HG03432 (cell line): ENCODE measurements at regions not wholly inside any gene's neighbourhood (a gene's known extent, or its start where the extent isn't known, plus 50 kb on each side); places are given as distances from the start of the nearest gene placed in this dataset.
"Not testable (repeated sequence)": the region's sequence is repeated elsewhere in the genome, so short reads cannot be mapped to it uniquely, and the experiment has no call there.

Experiments
- ATAC-seq: cut with Tn5 transposase; IDR thresholded peaks from one replicate; pipeline ENCODE4 v1.9.1; 2021; ENCODE audit warnings: mild to moderate bottlenecking, moderate library complexity; ENCODE audit not compliant: unreplicated experiment

DNA sequence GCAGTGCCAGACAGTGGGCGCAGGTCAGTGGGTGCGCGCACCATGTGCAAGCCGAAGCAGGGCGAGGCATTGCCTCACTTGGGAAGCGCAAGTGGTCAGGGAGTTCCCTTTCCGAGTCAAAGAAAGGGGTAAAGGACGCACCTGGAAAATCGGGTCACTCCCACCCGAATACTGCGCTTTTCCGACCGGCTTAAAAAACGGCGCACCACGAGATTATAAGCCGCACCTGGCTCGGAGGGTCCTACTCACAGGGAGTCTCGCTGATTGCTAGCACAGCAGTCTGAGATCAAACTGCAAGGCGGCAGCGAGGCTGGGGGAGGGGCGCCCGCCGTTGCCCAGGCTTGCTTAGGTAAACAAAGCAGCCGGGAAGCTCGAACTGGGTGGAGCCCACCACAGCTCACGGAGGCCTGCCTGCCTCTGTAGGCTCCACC is 77.9 kb downstream of the NR4A2 start:
- not testable (repeated sequence) for ATAC-seq

DNA sequence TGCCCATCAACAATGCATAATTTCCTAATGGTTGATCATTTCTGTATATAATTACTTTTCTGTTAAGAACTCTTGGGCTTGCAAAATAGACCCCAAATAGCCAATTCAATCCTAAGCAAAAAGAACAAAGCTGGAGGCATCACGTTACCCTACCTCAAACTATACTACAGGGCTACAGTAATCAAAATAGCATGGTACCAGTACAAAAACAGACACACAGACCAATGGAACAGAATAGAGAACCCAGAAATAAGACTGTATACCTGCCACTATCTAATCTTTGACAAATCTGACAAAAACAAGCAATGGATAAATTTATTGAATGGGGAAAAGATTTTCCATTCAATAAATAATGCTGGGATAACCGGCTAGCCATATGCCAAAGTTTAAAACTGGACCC is 78.8 kb downstream of the NR4A2 start:
- ATAC-seq = no peak

DNA sequence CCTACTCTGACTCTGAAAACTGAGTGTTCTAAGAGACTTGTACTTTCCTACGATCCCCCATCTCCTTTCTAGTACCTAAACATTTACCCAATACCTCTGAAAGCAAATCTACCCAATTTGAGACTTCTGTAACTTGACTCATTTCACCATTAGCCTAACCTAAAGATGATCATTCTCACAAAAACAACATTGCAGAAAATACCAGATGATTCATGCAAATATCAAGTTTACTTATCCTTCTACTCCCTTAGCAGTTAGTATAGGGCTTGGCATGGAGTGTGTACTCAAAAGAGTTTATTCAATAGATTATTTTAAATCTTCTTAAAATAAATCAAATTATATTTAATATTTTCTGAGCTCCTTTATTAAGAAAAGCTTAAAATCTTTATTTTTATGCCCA is 89.6 kb downstream of the NR4A2 start:
- no peak for ATAC-seq

DNA sequence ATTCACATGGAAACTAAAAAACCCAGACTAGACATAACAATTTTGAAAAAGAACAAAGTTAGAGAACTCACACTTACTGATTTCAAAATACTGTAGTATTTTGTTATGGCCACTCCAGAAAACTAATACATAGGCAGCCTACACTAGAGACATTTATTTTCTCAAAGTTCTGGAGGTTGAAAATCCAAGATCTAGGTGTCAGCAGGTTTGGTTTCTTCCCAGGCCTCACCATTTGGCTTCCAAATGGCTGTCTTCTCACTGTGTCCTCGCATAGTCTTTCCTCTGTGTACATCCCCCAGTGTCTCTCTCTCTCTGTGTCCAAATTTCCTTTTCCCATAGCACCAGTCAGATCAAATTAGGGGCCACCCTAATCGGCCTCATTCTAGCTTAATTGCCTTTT is 95.0 kb downstream of the NR4A2 start:
- ATAC-seq = no peak

DNA sequence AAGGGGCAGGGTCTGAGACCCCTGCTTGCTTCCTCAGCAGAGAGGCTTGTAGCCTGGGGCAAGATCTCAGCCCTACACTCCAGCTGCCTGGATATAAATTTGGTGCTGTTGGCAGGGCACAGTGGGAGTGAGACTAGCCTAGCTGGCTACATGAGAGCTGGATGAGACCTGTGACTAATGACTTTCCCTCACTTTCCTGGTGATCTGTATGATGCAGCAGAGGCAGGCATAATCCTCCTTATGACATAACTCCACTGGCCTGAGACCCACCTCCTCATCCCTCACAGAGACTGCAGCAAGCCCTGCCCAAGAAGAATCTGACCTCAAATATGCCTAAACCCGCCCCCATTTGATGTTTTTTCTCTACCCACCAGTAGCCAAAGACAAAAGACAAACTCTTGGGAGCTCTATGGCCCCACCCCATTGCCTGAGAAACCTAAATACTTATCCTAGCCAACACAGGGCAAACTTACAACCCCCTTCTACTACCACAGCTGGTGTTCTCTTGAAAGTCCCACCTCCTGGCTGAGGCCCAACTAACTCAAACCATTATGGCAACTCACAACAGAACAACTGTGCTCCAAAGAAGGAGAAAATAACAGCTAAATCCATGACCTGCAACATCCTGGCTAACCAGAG is 102.7 kb downstream of the NR4A2 start:
- ATAC-seq = no peak

DNA sequence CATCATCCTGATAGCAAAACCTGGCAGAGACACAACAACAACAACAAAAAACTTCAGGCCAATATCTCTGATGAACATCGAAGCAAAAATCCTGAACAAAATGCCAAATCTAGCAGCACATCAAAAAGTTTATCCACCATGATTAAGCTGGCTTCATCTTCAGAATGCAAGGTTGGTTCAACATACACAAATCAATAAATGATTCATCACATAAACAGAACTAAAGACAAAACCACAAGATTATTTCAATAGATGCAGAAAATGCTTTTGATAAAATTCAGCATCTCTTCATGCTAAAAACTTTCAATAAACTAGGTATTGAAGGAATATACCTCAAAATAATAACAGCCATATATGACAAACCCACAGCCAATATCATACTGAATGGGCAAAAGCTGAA is 109.2 kb downstream of the NR4A2 start:
- ATAC-seq = not testable (repeated sequence)

DNA sequence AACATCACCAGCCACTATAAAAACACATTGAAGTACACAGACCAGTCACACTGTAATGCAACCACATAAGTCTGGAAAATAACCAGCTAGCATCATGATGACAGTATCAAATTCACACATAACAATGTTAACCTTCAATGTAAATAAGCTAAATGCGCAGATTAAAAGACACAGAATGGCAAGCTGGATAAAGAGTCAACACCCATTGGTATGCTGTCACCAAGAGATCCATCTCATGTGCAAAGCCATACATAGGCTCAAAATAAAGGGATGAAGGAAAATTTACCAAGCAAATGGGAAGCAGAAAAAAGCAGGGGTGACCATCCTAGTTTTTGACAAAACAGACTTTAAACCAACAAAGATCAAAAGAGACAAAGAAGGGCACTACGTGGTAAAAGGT is 110.8 kb downstream of the NR4A2 start:
- no peak for ATAC-seq

DNA sequence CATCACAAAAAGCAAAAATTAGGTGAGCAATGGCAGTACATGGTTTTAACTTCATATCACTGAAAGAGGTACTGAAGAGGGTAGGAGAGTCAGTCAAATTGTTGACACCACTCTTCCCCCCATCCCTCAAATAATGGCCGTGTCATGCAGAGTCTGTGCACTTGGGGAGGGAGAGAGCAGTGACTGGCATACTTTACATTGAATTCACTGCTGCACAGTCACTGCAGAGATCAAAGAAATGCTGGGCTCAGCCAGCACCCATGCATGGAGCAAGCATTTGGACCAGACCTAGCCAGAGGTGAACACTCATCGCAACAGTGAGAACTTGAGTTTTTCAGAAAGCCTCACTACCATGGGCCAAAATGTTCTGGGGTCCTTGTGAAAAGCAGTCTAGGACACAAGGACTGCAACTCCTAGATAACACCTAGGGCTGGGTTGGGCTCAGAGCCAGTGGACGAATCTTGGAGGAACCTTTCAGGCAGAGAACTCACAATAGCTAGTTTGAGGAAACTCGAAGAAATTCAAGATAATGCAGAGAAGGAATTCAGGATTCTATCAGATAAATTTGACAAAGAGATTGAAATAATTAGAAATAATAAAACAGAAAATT is 112.9 kb downstream of the NR4A2 start:
- no peak for ATAC-seq

DNA sequence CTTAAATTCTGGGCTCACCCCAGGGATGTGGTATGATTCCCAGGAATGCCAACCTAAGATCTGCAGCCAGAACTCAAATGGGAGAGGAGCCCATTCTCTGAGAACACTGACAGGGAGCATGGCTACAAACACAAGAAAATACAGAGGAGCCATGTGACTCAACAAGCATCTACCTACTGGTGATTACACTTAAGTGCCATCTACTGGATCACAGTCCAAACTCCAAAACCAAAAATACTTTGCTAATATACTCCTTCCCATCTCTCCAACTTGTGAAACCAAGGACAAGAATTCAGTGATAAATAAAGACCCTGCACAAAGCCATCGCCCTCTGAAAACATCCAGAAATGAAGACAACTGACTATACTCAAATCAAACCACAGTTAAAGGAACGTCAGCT is 116.9 kb downstream of the NR4A2 start:
- ATAC-seq = no peak

DNA sequence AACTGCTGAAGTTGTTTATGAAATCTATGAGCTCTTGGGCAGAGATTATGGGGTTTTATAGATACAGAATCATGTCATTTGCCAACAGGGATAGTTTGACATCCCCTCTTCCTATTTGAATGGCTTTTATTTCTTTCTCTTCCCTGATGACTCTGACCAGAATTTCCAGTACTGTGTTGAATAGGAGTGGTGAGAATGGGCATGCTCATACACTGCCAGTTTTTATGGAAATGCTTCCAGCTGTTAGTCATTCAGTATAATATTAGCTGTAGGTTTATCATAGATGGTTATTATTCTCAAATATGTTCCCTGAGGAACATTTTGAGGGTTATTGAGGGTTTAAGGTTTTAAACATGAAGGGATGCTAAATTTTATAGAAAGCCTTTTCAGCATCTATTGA is 121.2 kb downstream of the NR4A2 start:
- no peak for ATAC-seq

DNA sequence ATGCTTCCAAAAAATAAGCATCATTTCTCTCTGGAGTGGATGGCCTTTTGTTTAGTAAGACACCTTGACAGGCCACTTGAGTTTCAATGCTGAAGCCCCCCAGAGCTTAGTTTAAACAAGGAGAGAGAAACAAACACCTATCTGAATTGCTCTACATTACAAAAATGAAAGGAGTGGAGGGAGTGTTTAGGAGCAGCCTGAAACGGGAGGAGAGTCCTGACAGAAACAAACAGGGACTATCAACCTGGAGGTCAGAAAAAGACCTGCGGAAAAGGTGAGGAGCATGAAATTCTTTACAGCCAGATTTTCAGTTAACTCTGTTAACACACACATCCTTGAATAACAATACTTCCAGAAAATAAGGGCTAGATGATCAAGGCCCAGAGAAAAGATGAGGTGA is 126.2 kb downstream of the NR4A2 start:
- ATAC-seq = no peak

DNA sequence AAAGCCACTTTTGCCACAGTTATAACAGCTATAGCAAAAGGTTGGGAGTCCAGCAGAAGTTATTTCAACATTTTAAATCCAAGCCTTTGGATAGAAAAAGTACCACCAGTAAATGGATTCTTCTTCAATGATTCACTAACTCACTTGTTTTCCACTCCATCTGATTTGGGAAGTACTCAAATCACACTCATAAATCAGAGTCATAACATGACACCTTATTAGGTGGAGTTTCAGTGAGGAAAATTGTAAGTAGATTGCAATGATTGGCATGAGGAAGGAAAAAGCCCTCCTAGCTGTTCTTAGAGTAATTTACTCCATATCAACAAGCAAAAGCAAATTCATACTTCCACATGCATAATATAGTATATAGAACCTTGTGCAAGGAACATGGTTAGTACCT is 132.9 kb downstream of the NR4A2 start:
- ATAC-seq = no peak

DNA sequence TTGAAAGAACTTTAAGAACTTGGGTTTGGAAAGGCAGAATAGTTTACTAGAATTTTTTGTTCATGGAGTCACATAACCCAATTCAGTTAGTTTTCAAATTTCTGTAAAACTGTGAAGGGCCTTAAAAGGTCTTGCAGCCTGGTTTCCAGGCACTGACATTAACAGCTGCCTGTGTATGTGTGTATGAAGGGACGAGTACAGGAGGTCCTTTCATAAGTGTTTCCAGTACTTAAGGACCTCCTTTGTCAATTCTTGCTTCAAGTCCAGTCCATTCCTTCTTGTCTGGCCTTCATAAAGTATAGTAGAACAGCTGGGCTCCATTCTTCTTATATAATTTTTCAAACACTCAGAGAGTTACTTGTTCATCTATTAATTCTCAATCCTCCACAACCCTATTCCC is 136.5 kb downstream of the NR4A2 start:
- no peak for ATAC-seq

DNA sequence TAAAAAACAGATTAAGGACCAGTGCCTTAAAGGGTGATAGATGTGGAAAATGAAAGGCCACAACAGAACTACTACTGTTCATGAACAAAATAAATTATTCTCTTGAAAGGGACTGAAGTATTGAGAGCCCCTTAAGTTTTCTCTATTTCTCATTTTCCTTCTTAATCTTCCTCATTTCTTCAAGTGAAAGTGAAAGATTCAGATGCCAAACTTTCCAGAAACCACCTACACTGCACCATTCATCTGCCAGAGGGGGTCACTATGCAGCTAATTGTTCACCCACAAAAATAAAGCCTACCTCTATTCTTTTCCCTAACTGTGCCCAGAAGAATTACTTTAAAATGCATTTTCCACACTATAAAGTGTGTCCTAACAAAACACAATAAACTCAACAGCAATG is 140.1 kb downstream of the NR4A2 start:
- peak; percentile 74 for ATAC-seq

DNA sequence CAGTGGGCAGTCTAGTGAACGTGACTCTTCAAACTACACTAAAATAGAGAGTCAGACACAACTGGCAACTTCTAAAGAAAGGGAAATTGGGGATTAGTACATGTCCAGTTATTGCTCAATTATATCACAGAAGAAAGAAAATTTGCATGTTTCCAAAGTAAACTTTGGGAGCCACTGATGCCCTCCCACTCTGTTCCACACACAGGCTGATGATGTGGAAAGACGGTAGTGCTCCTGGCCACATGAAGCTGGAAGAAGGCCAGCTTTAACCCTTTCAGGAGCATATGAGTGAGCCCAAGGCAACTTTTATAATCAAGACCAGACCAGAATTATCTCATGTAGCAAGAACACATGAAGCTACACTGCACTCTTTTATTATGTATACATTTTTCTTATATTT is 141.0 kb downstream of the NR4A2 start:
- no peak for ATAC-seq

DNA sequence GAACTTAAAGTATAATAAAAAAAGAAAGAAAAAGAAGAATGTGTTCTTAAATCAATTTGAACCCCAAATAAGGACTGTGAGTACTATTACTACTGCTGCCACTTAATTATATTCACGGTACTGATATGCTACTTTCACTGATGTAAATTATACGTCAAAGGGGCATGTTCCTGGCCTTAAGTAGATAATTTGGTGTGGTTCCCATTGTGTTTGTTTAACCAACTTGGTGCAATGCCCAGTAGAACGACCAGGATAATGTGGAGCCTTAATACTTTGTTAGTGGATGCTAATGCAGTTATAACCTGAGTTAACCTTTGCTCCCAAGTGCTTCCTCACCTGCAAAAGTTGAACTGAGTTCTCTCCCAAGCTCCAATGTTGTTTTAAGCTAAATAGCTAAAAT is 142.0 kb downstream of the NR4A2 start:
- no peak for ATAC-seq

DNA sequence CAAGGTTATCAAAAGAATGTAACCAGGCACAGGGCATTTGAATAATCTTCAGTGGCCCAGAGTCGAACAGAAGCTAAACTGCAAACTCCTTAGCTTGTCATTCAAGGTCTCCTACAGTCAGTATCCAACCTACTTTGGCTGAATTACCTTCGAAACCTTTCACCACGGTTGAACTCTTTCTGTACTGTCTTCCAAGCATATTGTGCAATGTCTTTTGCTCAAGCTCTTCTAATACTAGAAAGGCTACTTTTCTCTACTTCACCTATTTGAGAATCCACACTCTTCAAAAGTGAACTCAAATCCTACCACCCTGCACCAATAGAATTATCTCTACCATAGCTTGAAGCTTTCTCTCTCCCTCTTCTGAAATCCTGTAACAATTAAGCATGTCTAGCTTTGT is 142.9 kb downstream of the NR4A2 start:
- ATAC-seq = no peak

DNA sequence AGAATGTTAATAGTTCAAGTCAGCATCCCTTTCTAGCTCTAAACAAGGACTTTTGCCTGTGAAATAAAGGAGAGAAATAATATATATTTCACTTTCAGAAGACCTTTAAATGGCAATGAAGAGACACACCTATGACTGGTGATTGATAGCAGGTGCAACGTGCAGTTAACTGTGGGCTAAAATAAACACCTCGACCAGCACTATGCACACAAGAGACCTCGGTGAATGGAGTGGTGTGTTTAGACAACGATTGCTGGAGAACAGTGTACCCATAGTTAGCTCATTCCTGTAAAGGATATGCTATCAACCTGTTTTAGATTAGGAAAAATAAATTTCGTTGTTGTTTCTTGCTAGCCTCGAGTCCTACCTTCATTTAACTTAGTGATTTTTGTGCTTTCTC is 143.4 kb downstream of the NR4A2 start:
- no peak for ATAC-seq

DNA sequence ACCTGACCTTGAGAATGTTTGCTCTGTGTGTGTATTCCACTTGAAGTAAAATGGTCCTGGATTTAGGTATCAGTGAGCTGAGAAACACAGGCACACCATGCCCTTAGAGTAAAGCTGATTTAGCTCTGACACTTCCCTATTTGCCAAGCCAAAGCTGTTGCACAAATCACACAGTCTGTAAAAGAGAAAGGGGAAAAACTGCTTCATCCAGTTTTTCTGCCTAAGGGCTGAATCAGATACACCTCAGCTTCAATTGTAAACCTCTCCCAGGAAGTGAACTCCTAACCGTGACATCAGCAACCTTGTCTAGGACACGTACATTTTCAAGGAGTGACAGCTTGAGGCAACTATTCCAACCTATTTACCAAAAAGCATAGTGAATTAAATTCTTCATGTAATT is 150.4 kb downstream of the NR4A2 start:
- no peak for ATAC-seq

DNA sequence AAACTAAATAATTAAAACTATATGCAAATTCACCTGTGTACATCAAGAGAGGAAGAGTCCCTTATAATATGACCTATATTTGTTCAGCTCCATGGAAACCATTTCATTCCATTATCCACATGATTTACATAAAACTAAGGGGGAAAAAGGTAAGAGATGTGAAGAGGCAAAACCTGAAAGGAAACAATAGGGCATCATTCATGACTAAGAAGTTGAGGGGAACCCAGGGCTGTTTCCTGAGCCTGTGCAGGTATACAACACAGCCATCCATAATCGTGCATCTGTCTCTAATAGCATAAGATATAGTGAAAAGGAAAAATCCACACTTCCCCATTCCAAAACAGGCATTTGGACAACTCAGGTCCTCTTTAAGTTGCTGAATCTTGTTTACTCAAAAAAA is 151.3 kb downstream of the NR4A2 start:
- ATAC-seq = no peak

DNA sequence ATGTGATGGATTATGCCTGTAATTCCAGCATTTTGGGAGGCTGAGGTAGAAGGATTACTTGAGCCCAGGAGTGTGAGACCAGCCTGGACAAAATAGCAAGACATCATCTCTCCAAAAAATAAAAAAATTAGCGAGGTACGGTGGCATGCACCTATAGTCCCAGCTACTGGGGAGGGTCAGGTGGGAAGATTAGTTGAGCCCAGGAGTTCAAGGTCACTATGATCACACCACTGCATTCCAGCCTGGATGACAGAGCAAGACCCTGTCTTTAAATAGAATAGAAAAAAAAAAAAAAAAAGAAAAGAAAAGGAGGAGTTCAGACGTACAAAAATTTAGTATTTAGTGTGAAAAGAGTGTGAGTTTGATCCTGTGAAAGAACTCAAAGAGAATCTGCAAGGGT is 154.9 kb downstream of the NR4A2 start:
- no peak for ATAC-seq

DNA sequence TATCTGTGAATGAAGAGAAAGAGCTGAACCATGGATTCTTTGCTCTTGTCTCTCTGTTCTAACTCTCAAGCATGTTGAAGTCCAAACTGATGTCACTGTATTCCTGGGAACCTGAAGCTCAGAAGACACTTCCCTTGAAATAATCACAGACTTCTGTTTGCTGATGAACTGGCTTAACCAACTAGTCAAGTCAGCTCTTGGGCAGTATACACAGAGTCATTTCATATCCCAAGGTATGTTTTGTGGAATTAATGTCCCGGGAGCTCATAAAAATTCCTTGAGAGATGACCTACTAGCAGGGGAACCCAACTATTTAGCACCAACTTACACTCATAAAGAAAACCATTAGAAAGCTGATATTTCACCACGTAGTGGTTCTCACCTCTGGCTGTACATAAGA is 156.6 kb downstream of the NR4A2 start:
- ATAC-seq = no peak

DNA sequence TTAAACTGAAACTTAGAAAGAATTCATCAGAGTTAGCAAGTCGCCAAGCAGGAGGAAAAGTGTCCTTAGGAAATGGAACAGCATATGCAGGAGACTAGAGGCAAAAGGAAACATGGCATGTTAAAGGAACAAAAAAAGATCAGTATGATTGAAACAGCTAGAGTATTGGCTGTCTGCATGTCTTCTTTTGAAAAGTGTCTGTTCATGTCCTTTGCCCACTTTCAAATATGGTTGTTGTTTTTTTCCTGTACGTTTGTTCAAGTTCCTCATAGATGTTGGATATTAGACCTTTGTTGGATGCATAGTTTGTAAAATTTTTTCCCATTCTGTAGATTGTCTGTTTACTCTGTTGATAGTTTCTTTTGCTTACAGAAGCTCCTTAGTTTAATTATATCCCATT is 161.6 kb downstream of the NR4A2 start:
- ATAC-seq = no peak
